T follicular helper cell (primary cell): ENCODE measurements at regions not wholly inside any gene's neighbourhood (a gene's known extent, or its start where the extent isn't known, plus 50 kb on each side); places are given as distances from the start of the nearest gene placed in this dataset.
A peak's percentile ranks its signal among the peaks of the same experiment; 100 is the strongest.

Experiments used
- DNase-seq: peaks from one replicate; pipeline ENCODE4 v3.0.0-alpha.2; 2020; ENCODE audit warnings: low read depth

- DNase-seq = no peak
These were observed 79.3 kb upstream of the DRD2 start for GRCh38 chr11:113554526-113554925.

- DNase-seq = no peak
These were observed 78.7 kb upstream of the DRD2 start for GRCh38 chr11:113553915-113554314.

GRCh38 chr11:113553235-113553634 lies 78.0 kb upstream of the DRD2 start:
- no peak for DNase-seq

- DNase-seq = no peak
These were observed 77.1 kb upstream of the DRD2 start for GRCh38 chr11:113552271-113552670.

- no peak for DNase-seq
These were observed 76.4 kb upstream of the DRD2 start for GRCh38 chr11:113551645-113552044.

GRCh38 chr11:113549611-113550578 lies 74.7 kb upstream of the DRD2 start:
- DNase-seq = no peak

- DNase-seq = no peak
These were observed 73.9 kb upstream of the DRD2 start for GRCh38 chr11:113549061-113549460.

GRCh38 chr11:113547739-113548138 lies 72.5 kb upstream of the DRD2 start:
- no peak for DNase-seq

GRCh38 chr11:113546757-113547507 lies 71.7 kb upstream of the DRD2 start:
- DNase-seq = no peak

GRCh38 chr11:113542420-113542819 lies 67.2 kb upstream of the DRD2 start:
- DNase-seq = no peak

GRCh38 chr11:113540416-113541330 lies 65.5 kb upstream of the DRD2 start:
- no peak for DNase-seq

- DNase-seq = no peak
These were observed 63.5 kb upstream of the DRD2 start for GRCh38 chr11:113538451-113539412.

- DNase-seq = no peak
These were observed 59.4 kb upstream of the DRD2 start for GRCh38 chr11:113534625-113535024.

- no peak for DNase-seq
These were observed 58.2 kb upstream of the DRD2 start for GRCh38 chr11:113533425-113533698.

- peak; percentile 33 for DNase-seq
These were observed 57.7 kb upstream of the DRD2 start for GRCh38 chr11:113532697-113533424.

GRCh38 chr11:113531575-113532451 lies 56.6 kb upstream of the DRD2 start:
- no peak for DNase-seq

GRCh38 chr11:113531083-113531482 lies 55.9 kb upstream of the DRD2 start:
- DNase-seq = no peak

- DNase-seq = no peak
These were observed 54.4 kb upstream of the DRD2 start for GRCh38 chr11:113529606-113530005.

GRCh38 chr11:113528982-113529381 lies 53.8 kb upstream of the DRD2 start:
- DNase-seq = no peak
